ENCODE measurements at regions not wholly inside any gene's neighbourhood (a gene's known extent, or its start where the extent isn't known, plus 50 kb on each side); places are given as distances from the start of the nearest gene placed in this dataset.

DNA sequence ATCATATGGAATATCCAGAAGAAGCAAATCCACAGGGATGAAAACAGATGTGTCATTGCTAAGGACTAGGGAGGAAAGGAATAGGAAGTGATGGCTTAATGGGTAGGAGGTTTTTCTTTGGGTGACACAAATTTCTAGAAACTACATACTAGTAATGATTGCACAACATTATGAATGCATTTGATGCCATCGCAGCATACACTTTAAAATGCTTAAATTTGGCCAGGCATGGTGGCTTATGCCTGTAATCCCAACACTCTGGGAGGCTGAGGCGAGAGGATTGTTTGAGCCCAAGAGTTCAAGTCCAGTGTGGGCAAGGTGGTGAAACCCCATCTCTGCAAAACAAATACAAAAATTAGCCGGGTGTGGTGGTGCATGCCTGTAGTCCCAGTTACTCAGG, 1370.8 kb downstream of the AACS start:
- TF ChIP-seq EZH2phosphoT487 (conservative IDR thresholded peaks at IDR 0.05; ENCODE audit: low read length): no peak
- TF ChIP-seq, protein P1, sequence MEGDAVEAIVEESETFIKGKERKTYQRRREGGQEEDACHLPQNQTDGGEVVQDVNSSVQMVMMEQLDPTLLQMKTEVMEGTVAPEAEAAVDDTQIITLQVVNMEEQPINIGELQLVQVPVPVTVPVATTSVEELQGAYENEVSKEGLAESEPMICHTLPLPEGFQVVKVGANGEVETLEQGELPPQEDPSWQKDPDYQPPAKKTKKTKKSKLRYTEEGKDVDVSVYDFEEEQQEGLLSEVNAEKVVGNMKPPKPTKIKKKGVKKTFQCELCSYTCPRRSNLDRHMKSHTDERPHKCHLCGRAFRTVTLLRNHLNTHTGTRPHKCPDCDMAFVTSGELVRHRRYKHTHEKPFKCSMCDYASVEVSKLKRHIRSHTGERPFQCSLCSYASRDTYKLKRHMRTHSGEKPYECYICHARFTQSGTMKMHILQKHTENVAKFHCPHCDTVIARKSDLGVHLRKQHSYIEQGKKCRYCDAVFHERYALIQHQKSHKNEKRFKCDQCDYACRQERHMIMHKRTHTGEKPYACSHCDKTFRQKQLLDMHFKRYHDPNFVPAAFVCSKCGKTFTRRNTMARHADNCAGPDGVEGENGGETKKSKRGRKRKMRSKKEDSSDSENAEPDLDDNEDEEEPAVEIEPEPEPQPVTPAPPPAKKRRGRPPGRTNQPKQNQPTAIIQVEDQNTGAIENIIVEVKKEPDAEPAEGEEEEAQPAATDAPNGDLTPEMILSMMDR (IDR thresholded peaks at IDR 0.05; ENCODE audit: insufficient read depth, low read length, poor library complexity, severe bottlenecking): no peak
